RWPE1 (cell line): ENCODE measurements at regions not wholly inside any gene's neighbourhood (a gene's known extent, or its start where the extent isn't known, plus 50 kb on each side); places are given as distances from the start of the nearest gene placed in this dataset.

Experiments
- CTCF ChIA-PET: fragments of 350-600 bp; sonication (Branson Sonifier 250); formaldehyde crosslinking; extraction: SDS; loops from one replicate; lab custom pipeline; 2021; lab: Yijun Ruan, JAX
- POLR2A ChIA-PET: fragments of 400-600 bp; formaldehyde crosslinking; extraction: SDS; loops from one replicate; lab custom pipeline; 2020; ENCODE audit warnings: antibody characterized with exemption; ENCODE audit not compliant: low non-redundant PET; lab: Yijun Ruan, JAX
- DNase-seq: peaks from one replicate; pipeline ENCODE4 v3.0.0; 2012; ENCODE audit warnings: low spot score
- H3K27ac ChIP-seq: fragments of 450-650 bp; 2 replicates; pipeline ENCODE4 v1.5.1; 2017
- TF ChIP-seq, protein P1 (sequence below): fragments of 450-650 bp; conservative IDR thresholded peaks from 2 replicates; pipeline ENCODE4 v1.5.1; 2017; ENCODE audit warnings: low read depth, mild to moderate bottlenecking

GRCh38 chr5:121797681-121798518 lies 53.8 kb upstream of the FTMT start:
- POLR2A ChIA-PET: no interaction called here
- TF ChIP-seq, protein P1, sequence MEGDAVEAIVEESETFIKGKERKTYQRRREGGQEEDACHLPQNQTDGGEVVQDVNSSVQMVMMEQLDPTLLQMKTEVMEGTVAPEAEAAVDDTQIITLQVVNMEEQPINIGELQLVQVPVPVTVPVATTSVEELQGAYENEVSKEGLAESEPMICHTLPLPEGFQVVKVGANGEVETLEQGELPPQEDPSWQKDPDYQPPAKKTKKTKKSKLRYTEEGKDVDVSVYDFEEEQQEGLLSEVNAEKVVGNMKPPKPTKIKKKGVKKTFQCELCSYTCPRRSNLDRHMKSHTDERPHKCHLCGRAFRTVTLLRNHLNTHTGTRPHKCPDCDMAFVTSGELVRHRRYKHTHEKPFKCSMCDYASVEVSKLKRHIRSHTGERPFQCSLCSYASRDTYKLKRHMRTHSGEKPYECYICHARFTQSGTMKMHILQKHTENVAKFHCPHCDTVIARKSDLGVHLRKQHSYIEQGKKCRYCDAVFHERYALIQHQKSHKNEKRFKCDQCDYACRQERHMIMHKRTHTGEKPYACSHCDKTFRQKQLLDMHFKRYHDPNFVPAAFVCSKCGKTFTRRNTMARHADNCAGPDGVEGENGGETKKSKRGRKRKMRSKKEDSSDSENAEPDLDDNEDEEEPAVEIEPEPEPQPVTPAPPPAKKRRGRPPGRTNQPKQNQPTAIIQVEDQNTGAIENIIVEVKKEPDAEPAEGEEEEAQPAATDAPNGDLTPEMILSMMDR: no peak
- H3K27ac ChIP-seq: no peak overlapping the region
- CTCF ChIA-PET: no interaction called here
- no peak for DNase-seq
